Renal cortex interstitium (tissue), 11 donors: ENCODE measurements at regions not wholly inside any gene's neighbourhood (a gene's known extent, or its start where the extent isn't known, plus 50 kb on each side); places are given as distances from the start of the nearest gene placed in this dataset.
A peak's percentile ranks its signal among the peaks of the same experiment; 100 is the strongest.
"Not testable (repeated sequence)": the region's sequence is repeated elsewhere in the genome, so short reads cannot be mapped to it uniquely, and the experiment has no call there.

Experiments
- DNase-seq, 11 donors: peaks; one replicate each; pipeline ENCODE4 v3.0.0-alpha.2; 2013; ENCODE audit warnings: low read depth in 9 of 11, low spot score in 4 of 11; ENCODE audit errors: extremely low read depth in 1 of 11

GRCh38 chr22:11625711-11626421 lies 3902.1 kb upstream of the OR11H1 start:
- DNase-seq: not testable (repeated sequence)

GRCh38 chr22:11626422-11626773 lies 3901.6 kb upstream of the OR11H1 start:
- DNase-seq: no peak

GRCh38 chr22:11627036-11627435 lies 3901.0 kb upstream of the OR11H1 start:
- not testable (repeated sequence) for DNase-seq

- DNase-seq: no peak
These were observed 3900.6 kb upstream of the OR11H1 start for GRCh38 chr22:11627436-11627797.

- DNase-seq: no peak
These were observed 3900.0 kb upstream of the OR11H1 start for GRCh38 chr22:11627798-11628650.

- DNase-seq: no peak
These were observed 3899.1 kb upstream of the OR11H1 start for GRCh38 chr22:11628651-11629511.

- no peak for DNase-seq
These were observed 3898.2 kb upstream of the OR11H1 start for GRCh38 chr22:11629661-11630385.

- peak in 2 of 11 donors; percentile 1 for DNase-seq
These were observed 3897.5 kb upstream of the OR11H1 start for GRCh38 chr22:11630386-11631084.
